ENCODE measurements at regions not wholly inside any gene's neighbourhood (a gene's known extent, or its start where the extent isn't known, plus 50 kb on each side); places are given as distances from the start of the nearest gene placed in this dataset.

- Histone ChIP-seq H3F3A (ENCODE audit: insufficient read depth, low read length, poor library complexity, severe bottlenecking) (no peaks in the 10 kb centered on the region), H3K4me2 (ENCODE audit: low read length) (no peak overlapping the region), H3K9ac (ENCODE audit: low read length) (no peak overlapping the region), H4K20me1 (ENCODE audit: insufficient read depth) (no peaks in the 10 kb centered on the region), H3K27me3 (ENCODE audit: insufficient read depth, low read depth, low read length) (no peaks in the 10 kb centered on the region), H3K36me3 (ENCODE audit: insufficient read depth, low read length) (no peaks in the 10 kb centered on the region), H3K79me2 (replicated peaks; ENCODE audit: insufficient read depth, low read length) (no peaks in the 10 kb centered on the region), H3K9me3 (ENCODE audit: low read length) (no peaks in the 10 kb centered on the region), H3K9me2 (ENCODE audit: insufficient read depth, low read length) (no peaks in the 10 kb centered on the region), H3K4me3 (ENCODE audit: low read length) (no peak overlapping the region), H3K27ac (ENCODE audit: low read length) (no peak overlapping the region), H2AFZ (ENCODE audit: low read depth, low read length) (no peak overlapping the region)
- TF ChIP-seq CTCF (IDR thresholded peaks at IDR 0.05; ENCODE audit: poor library complexity, severe bottlenecking) (no peak), TAF1 (IDR thresholded peaks at IDR 0.05; ENCODE audit: low read depth) (no peak)
These were observed 316.7 kb upstream of the KLF3 start for GRCh38 chr4:38347251-38347650.

- Histone ChIP-seq H3K4me3 (ENCODE audit: low read length) (no peak overlapping the region), H3K9me2 (ENCODE audit: insufficient read depth, low read length) (no peaks in the 10 kb centered on the region), H2AFZ (ENCODE audit: low read depth, low read length) (no peak overlapping the region), H3K27ac (ENCODE audit: low read length) (no peak overlapping the region), H3K4me2 (ENCODE audit: low read length) (no peak overlapping the region), H3F3A (ENCODE audit: insufficient read depth, low read length, poor library complexity, severe bottlenecking) (no peaks in the 10 kb centered on the region), H3K9ac (ENCODE audit: low read length) (no peak overlapping the region), H3K79me2 (replicated peaks; ENCODE audit: insufficient read depth, low read length) (no peaks in the 10 kb centered on the region), H3K9me3 (ENCODE audit: low read length) (peaks cover 11% of the 10 kb centered on the region), H3K36me3 (ENCODE audit: insufficient read depth, low read length) (no peaks in the 10 kb centered on the region), H4K20me1 (ENCODE audit: insufficient read depth) (no peaks in the 10 kb centered on the region), H3K27me3 (ENCODE audit: insufficient read depth, low read depth, low read length) (no peaks in the 10 kb centered on the region)
- TF ChIP-seq RAD21 (conservative IDR thresholded peaks at IDR 0.05) (no peak), SMC3 (conservative IDR thresholded peaks at IDR 0.05; ENCODE audit: poor library complexity) (no peak), CTCF (IDR thresholded peaks at IDR 0.05; ENCODE audit: poor library complexity, severe bottlenecking) (no peak), MXI1 (conservative IDR thresholded peaks at IDR 0.05; ENCODE audit: poor library complexity, severe bottlenecking) (no peak), POLR2AphosphoS5 (IDR thresholded peaks at IDR 0.05) (no peak), EZH2 (IDR thresholded peaks at IDR 0.05; ENCODE audit: borderline replicate concordance, insufficient read depth, low read length, poor library complexity, severe bottlenecking) (no peak), EP300 (conservative IDR thresholded peaks at IDR 0.05; ENCODE audit: poor library complexity, severe bottlenecking) (no peak), REST (IDR thresholded peaks at IDR 0.05; ENCODE audit: borderline replicate concordance) (no peak), TAF1 (IDR thresholded peaks at IDR 0.05; ENCODE audit: low read depth) (no peak)
These were observed 309.6 kb upstream of the KLF3 start for GRCh38 chr4:38354421-38354820.
